OCI-LY7 (cell line): ENCODE measurements at regions not wholly inside any gene's neighbourhood (a gene's known extent, or its start where the extent isn't known, plus 50 kb on each side); places are given as distances from the start of the nearest gene placed in this dataset.

Experiments used
- BruUV-seq: library from RNA; stranded (reverse); fragments of 400-500 nt; replicated peaks from 2 replicates; lab custom pipeline; 2021; lab: Mats Ljungman, UMichigan
- CTCF ChIA-PET: fragments of 300-600 bp; sonication (Branson Sonifier 250); formaldehyde crosslinking; loops from one replicate; lab custom pipeline; 2022; ENCODE audit warnings: antibody characterized with exemption; ENCODE audit not compliant: unreplicated experiment; lab: Charles Lee
- POLR2A ChIA-PET: fragments of 300-600 bp; sonication (Branson Sonifier 250); formaldehyde crosslinking; loops from one replicate; lab custom pipeline; 2022; ENCODE audit warnings: antibody characterized with exemption; lab: Charles Lee
- DNase-seq: peaks from one replicate; pipeline ENCODE4 v3.0.0-alpha.2; 2015; ENCODE audit warnings: low spot score
- H2AFZ ChIP-seq: fragments of 200-600 bp; sonication (generic), shearing (Covaris generic); 2 replicates; pipeline ENCODE4 v1.6.1; 2014; ENCODE audit warnings: mild to moderate bottlenecking, antibody characterized with exemption, low read length, moderate library complexity
- H3K27ac ChIP-seq: fragments of 200-600 bp; sonication (generic); 2 replicates; pipeline ENCODE4 v1.5.1; 2014; ENCODE audit warnings: mixed run types, low read depth, mild to moderate bottlenecking, moderate library complexity, low read length, inconsistent platforms; ENCODE audit not compliant: poor library complexity, severe bottlenecking
- H3K36me3 ChIP-seq: fragments of 200-600 bp; sonication (generic); 2 replicates; pipeline ENCODE4 v1.6.1; 2014; ENCODE audit warnings: mild to moderate bottlenecking, antibody characterized with exemption, low read length, moderate library complexity, mixed read lengths; ENCODE audit not compliant: insufficient read depth
- H3K4me1 ChIP-seq: fragments of 200-600 bp; sonication (generic); 2 replicates; pipeline ENCODE4 v1.5.1; 2014; ENCODE audit warnings: mild to moderate bottlenecking, low read length; ENCODE audit not compliant: insufficient read depth, poor library complexity, severe bottlenecking
- H3K4me2 ChIP-seq: fragments of 200-600 bp; sonication (generic); 2 replicates; pipeline ENCODE4 v1.6.1; 2014; ENCODE audit warnings: mild to moderate bottlenecking, low read length
- H3K4me3 ChIP-seq: fragments of 200-600 bp; sonication (generic); 2 replicates; pipeline ENCODE4 v1.5.1; 2014; ENCODE audit warnings: mild to moderate bottlenecking, low read depth, low read length; ENCODE audit not compliant: poor library complexity, severe bottlenecking
- H3K79me2 ChIP-seq: fragments of 200-600 bp; sonication (generic); 2 replicates; pipeline ENCODE4 v1.6.1; 2016; ENCODE audit warnings: low read depth, mild to moderate bottlenecking, low read length, moderate library complexity, mixed read lengths; ENCODE audit not compliant: insufficient read depth
- H3K9me2 ChIP-seq: fragments of 200-600 bp; sonication (generic); 2 replicates; pipeline ENCODE4 v1.6.1; 2016; ENCODE audit warnings: mild to moderate bottlenecking, low read length, mixed read lengths; ENCODE audit not compliant: insufficient read depth
- H3K9me3 ChIP-seq: fragments of 200-600 bp; sonication (generic); 2 replicates; pipeline ENCODE4 v1.6.1; 2014; ENCODE audit warnings: mild to moderate bottlenecking, mixed run types, low read length, mixed read lengths
- H4K20me1 ChIP-seq: fragments of 200-600 bp; sonication (generic); 2 replicates; pipeline ENCODE4 v1.6.1; 2014; ENCODE audit warnings: mild to moderate bottlenecking, antibody characterized with exemption, low read length, moderate library complexity, mixed read lengths; ENCODE audit not compliant: insufficient read depth
- EZH2phosphoT487 ChIP-seq: fragments of 200-600 bp; sonication (generic); IDR thresholded peaks from 2 replicates; pipeline ENCODE4 v1.6.1; 2018; ENCODE audit warnings: low read depth, borderline replicate concordance, mild to moderate bottlenecking, mixed run types, antibody characterized with exemption, low read length, moderate library complexity, mixed read lengths
- intact Hi-C: fragments of 100-400 bp; cut with micrococcal nuclease; formaldehyde crosslinking; loops from one replicate; pipeline ENCODE4 v1.10.0; 2022; ENCODE audit not compliant: unreplicated experiment
- TF ChIP-seq, protein P1 (sequence below): fragments of 200-600 bp; sonication (generic); conservative IDR thresholded peaks from 2 replicates; pipeline ENCODE4 v1.5.1; 2014; ENCODE audit warnings: mild to moderate bottlenecking, antibody characterized with exemption, low read length, moderate library complexity, mixed read lengths

DNA sequence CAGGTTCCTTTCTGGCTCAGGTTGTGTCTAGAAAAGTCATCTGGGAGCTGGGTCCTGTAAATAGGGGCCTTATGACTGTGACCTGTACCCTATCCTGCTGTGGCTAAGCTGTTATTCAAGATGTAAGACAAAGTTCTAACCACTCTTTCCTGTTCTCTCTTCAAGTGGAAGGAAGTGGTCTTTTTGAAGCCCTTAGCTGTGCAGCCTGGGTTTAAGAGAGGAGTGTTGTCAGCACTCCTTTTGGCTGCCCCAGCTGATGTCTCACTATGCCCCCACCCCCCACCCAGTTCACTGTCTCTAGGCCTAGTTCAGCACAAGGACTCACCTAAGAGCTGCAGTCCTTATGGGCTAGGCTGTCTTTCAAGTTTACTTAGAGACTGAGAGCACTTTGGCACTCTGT lies 1069.5 kb downstream of the FAM133A start:
- Histone ChIP-seq H3K36me3 (no peaks in the 10 kb centered on the region), H3K9me2 (no peaks in the 10 kb centered on the region), H2AFZ (no peak overlapping the region), H3K4me3 (no peak overlapping the region), H3K4me2 (no peak overlapping the region), H4K20me1 (no peaks in the 10 kb centered on the region), H3K79me2 (no peaks in the 10 kb centered on the region), H3K27ac (no peak overlapping the region), H3K4me1 (no peaks in the 10 kb centered on the region), H3K9me3 (no peaks in the 10 kb centered on the region)
- CTCF ChIA-PET: no interaction called here
- TF ChIP-seq, protein P1, sequence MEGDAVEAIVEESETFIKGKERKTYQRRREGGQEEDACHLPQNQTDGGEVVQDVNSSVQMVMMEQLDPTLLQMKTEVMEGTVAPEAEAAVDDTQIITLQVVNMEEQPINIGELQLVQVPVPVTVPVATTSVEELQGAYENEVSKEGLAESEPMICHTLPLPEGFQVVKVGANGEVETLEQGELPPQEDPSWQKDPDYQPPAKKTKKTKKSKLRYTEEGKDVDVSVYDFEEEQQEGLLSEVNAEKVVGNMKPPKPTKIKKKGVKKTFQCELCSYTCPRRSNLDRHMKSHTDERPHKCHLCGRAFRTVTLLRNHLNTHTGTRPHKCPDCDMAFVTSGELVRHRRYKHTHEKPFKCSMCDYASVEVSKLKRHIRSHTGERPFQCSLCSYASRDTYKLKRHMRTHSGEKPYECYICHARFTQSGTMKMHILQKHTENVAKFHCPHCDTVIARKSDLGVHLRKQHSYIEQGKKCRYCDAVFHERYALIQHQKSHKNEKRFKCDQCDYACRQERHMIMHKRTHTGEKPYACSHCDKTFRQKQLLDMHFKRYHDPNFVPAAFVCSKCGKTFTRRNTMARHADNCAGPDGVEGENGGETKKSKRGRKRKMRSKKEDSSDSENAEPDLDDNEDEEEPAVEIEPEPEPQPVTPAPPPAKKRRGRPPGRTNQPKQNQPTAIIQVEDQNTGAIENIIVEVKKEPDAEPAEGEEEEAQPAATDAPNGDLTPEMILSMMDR: no peak
- TF ChIP-seq EZH2phosphoT487: no peak
- no peak for DNase-seq
- POLR2A ChIA-PET: interaction anchor here (0.7 kb wide), 1 partner anchor 89 kb away, joined by 3 read pairs; no protein-coding TSS in a partner anchor
- intact Hi-C loops: no loop called here
- BruUV-seq: no TSS peak

DNA sequence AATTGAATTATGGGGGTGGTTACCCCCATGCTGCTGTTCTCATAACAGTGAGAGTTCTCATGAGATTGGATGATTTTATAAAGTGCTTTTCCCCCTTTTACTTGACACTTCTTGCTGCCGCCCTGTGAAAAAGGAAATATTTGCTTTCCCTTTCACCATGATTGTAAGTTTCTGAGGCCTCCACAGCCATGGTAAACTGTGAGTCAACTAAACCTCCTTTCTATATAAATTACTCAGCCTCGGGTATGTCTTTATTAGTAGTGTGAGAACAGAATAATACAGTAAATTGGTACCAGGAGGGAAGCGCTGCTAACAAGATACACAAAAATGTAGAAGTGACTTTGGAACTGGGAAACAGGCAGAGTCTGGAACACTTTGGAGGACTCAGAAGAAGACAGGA lies 1070.8 kb downstream of the FAM133A start:
- no peak overlapping the region for H2AFZ ChIP-seq
- intact Hi-C loops: no loop called here
- H3K4me2 ChIP-seq: no peak overlapping the region
- no peaks in the 10 kb centered on the region for H3K79me2 ChIP-seq
- no peaks in the 10 kb centered on the region for H4K20me1 ChIP-seq
- ChIA-PET CTCF (no interaction called here), POLR2A (no interaction called here)
- H3K4me1 ChIP-seq: no peaks in the 10 kb centered on the region
- BruUV-seq: no TSS peak
- no peak overlapping the region for H3K27ac ChIP-seq
- DNase-seq: no peak
- TF ChIP-seq, protein P1: no peak
- TF ChIP-seq EZH2phosphoT487: no peak
- no peaks in the 10 kb centered on the region for H3K9me2 ChIP-seq
- H3K4me3 ChIP-seq: no peak overlapping the region
- H3K9me3 ChIP-seq: no peaks in the 10 kb centered on the region
- H3K36me3 ChIP-seq: no peaks in the 10 kb centered on the region

DNA sequence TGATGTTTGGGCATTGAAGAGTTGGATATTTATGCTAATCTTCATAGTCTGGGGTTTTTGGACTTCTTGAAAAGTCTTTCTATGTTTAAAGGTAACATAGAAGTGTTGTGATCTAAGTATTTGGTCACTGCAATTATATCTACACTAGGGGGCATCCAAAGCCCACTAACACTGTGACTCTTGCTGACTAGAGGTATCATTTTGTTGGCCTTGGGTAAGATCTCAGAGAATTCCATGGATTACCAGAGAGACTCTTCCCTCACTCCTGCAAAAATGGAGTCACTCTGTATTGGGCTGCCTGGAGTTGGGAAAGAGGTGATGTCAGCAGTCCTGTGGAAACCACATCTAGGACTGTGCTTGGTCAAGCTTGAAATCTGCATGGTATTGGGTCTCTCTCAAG lies 1077.6 kb downstream of the FAM133A start:
- Histone ChIP-seq H3K36me3 (no peaks in the 10 kb centered on the region), H3K4me1 (no peaks in the 10 kb centered on the region), H3K79me2 (no peaks in the 10 kb centered on the region), H3K9me3 (no peaks in the 10 kb centered on the region), H3K4me3 (no peak overlapping the region), H2AFZ (no peak overlapping the region), H3K4me2 (no peak overlapping the region), H3K27ac (no peak overlapping the region), H3K9me2 (no peaks in the 10 kb centered on the region), H4K20me1 (no peaks in the 10 kb centered on the region)
- TF ChIP-seq EZH2phosphoT487: no peak
- TF ChIP-seq, protein P1: no peak
- no peak for DNase-seq
- ChIA-PET POLR2A (interaction anchor here (0.7 kb wide), 1 partner anchor 8 kb away, joined by 3 read pairs; no protein-coding TSS in a partner anchor), CTCF (no interaction called here)
- BruUV-seq: no TSS peak
- intact Hi-C loops: loop anchor here (10.0 kb wide), 1 partner anchor 673 kb away; no protein-coding TSS in a partner anchor
